Motor neuron (in vitro differentiated cells): ENCODE measurements at regions not wholly inside any gene's neighbourhood (a gene's known extent, or its start where the extent isn't known, plus 50 kb on each side); places are given as distances from the start of the nearest gene placed in this dataset.

Source experiments
- ATAC-seq, 8 experiments: fragments of 200-7000 bp; cut with Tn5 transposase; replicated peaks in 6 of 8; 2 replicates each; pipeline ENCODE4 v1.8.0; 2021; ENCODE audit warnings: mild to moderate bottlenecking in 8 of 8, moderate library complexity in 8 of 8
- H3K27ac ChIP-seq, 2 donors: fragments of 250-450 bp; sonication (Bioruptor Pico); 2 replicates each; pipeline ENCODE4 v1.9.0; 2021; ENCODE audit warnings: antibody characterized with exemption in 2 of 2, mild to moderate bottlenecking in 2 of 2, moderate library complexity in 1 of 2
- H3K4me1 ChIP-seq, 2 donors: fragments of 250-450 bp; sonication (Bioruptor Pico); replicated peaks in 1 of 2; 2 replicates each; pipeline ENCODE4 v1.6.1; 2021; ENCODE audit warnings: antibody characterized with exemption in 2 of 2, mild to moderate bottlenecking in 2 of 2, moderate library complexity in 1 of 2
- H3K4me3 ChIP-seq, 5 donors: fragments of 250-450 bp; sonication (Bioruptor Pico); 2 replicates each; pipeline ENCODE4 v1.9.0; 2021; ENCODE audit warnings: antibody characterized with exemption in 5 of 5, mild to moderate bottlenecking in 5 of 5, moderate library complexity in 4 of 5
- WGBS, 10 experiments: fragments of 450-650 bp; shearing (Covaris generic); methylation state at CpG; one replicate each; pipeline ENCODE4 v1.0.0; 2022; 5-methylcytosine and 5-hydroxymethylcytosine counted together
- in situ Hi-C, 9 experiments: fragments of 400-800 bp; cut with MboI; loops; one replicate each; pipeline ENCODE4 v1.15.0; 2021; ENCODE audit warnings: low sequenced_read_pairs in 9 of 9, low pct_unique_long_range_greater_than_20kb in 2 of 9; ENCODE audit not compliant: unreplicated experiment in 9 of 9

- Histone ChIP-seq H3K4me3 (no peak overlapping the region), H3K27ac (no peak overlapping the region), H3K4me1 (peaks cover 0 to 8% of the 10 kb centered on the region in 2 donors)
- WGBS, 10 experiments = 0 to 82% (median 60%) methylated on average over 1 to 2 of the region's 2 CpGs; no CpG with 5 or more reads in 1 of the 10 experiments
- peak in 6 of 8 experiments; percentile 29 to 92 (median 81) for ATAC-seq
- in situ Hi-C loops = no loop called here
Observed at GRCh38 chr9:82645600-82645999, 417.3 kb downstream of the RASEF start.

GRCh38 chr9:82650368-82650767, 412.6 kb downstream of the RASEF start:
- H3K4me1 ChIP-seq = peaks cover 0 to 7% of the 10 kb centered on the region in 2 donors
- in situ Hi-C loops = no loop called here
- H3K4me3 ChIP-seq = no peak overlapping the region
- 35 to 94% (median 84%) methylated on average over 2 to 3 of the region's 3 CpGs for WGBS, 10 experiments
- ATAC-seq = no peak
- H3K27ac ChIP-seq = no peak overlapping the region

DNA sequence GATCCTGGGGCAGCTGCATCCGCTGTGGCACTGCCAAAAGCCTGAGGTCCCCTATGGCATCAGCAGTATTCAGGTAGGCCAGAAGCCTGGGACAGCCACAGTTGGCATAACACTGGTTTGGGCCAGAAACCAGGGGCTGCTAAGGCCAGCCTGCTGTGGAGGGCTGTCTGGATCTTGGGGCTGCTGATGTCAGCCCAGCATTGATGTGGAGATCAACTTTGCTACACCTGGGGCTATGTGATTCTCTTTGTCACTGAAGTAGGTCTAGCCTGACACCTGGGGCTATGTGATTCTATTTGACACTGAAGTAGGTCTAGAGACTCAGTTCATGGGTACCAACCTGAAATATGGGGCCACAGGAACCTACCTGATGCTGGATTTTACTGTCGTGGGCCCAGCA, 411.5 kb downstream of the RASEF start:
- H3K27ac ChIP-seq = no peak overlapping the region
- in situ Hi-C loops = no loop called here
- no peak for ATAC-seq
- H3K4me3 ChIP-seq = no peak overlapping the region
- no peaks in the 10 kb centered on the region for H3K4me1 ChIP-seq
- 0 to 100% (median 71%) methylated on average over 1 of the region's 2 CpGs; no CpG with 5 or more reads in 5 of the 10 experiments for WGBS, 10 experiments

DNA sequence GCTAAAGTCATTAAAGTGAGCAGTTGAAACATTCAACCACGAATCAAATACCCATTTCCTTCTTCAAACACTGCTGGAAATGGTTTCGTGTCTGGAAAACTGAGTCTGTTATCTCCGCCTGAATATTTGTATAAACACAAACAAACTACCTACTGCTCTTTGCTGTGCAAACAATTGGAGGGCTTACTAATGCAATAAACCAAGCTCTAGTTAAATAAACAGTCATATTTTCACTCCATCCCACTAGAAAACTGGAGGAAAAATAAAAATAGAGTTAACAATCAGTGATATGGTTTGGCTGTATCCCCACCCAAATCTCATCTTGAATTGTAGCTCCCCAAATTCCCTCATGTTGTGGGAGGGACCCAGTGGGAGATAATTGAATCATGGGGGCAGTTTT, 397.6 kb downstream of the RASEF start:
- WGBS, 10 experiments = 8 to 100% (median 63%) methylated on average over 1 to 3 of the region's 3 CpGs; no CpG with 5 or more reads in 2 of the 10 experiments
- ATAC-seq = no peak
- Histone ChIP-seq H3K27ac (no peak overlapping the region), H3K4me3 (no peak overlapping the region), H3K4me1 (peaks cover 11 to 16% of the 10 kb centered on the region in 2 donors)
- in situ Hi-C loops = no loop called here

GRCh38 chr9:82668689-82669199, 394.2 kb downstream of the RASEF start:
- ATAC-seq = peak; percentile 41 to 98 (median 97)
- no peak overlapping the region for H3K4me3 ChIP-seq
- H3K4me1 ChIP-seq = peaks cover 12 to 22% of the 10 kb centered on the region in 2 donors
- 0 to 67% (median 20%) methylated on average over 1 to 5 of the region's 5 CpGs; no CpG with 5 or more reads in 3 of the 10 experiments for WGBS, 10 experiments
- in situ Hi-C loops = no loop called here
- no peak overlapping the region for H3K27ac ChIP-seq

- in situ Hi-C loops = no loop called here
- no peak for ATAC-seq
- H3K4me3 ChIP-seq = no peak overlapping the region
- no peak overlapping the region for H3K27ac ChIP-seq
- WGBS, 10 experiments = 49 to 100% (median 87%) methylated on average over 2 to 3 of the region's 3 CpGs; no CpG with 5 or more reads in 1 of the 10 experiments
- H3K4me1 ChIP-seq = peaks cover 24 to 35% of the 10 kb centered on the region in 2 donors
Observed at GRCh38 chr9:82670000-82670399, 392.9 kb downstream of the RASEF start.

GRCh38 chr9:82670726-82671125, 392.2 kb downstream of the RASEF start:
- in situ Hi-C loops = no loop called here
- Histone ChIP-seq H3K4me3 (no peak overlapping the region), H3K27ac (no peak overlapping the region), H3K4me1 (peaks cover 25 to 42% of the 10 kb centered on the region in 2 donors)
- ATAC-seq = no peak
- WGBS, 10 experiments = 50 to 100% (median 86%) methylated on average over 1 of the region's 1 CpG; no CpG with 5 or more reads in 2 of the 10 experiments

DNA sequence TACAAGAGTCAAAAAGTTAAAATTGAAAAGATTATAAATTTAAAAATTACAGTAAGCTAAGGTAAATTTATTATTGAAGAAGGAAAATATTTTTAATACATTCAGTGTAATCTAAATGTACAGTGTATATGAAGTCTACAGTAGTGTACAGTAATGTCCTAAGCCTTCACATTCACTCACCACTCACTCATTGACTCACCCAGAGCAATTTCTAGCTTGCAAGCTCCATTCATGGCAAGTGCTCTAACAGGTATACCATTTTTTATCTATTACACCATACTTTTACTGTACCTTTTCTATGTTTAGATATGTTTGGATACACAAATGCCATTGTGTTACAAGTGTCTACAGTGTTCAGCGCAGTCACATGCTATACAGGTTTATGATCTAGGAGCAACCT, 389.7 kb downstream of the RASEF start:
- WGBS, 10 experiments = 20 to 100% (median 100%) methylated on average over 1 of the region's 1 CpG; no CpG with 5 or more reads in 5 of the 10 experiments
- Histone ChIP-seq H3K27ac (no peak overlapping the region), H3K4me1 (peaks cover 23 to 44% of the 10 kb centered on the region in 2 donors), H3K4me3 (no peak overlapping the region)
- in situ Hi-C loops = no loop called here
- ATAC-seq = no peak

GRCh38 chr9:82673919-82674318, 389.0 kb downstream of the RASEF start:
- WGBS, 10 experiments = 0 to 67% (median 33%) methylated on average over 1 to 3 of the region's 3 CpGs; no CpG with 5 or more reads in 1 of the 10 experiments
- peak in 7 of 8 experiments; percentile 73 to 95 (median 85) for ATAC-seq
- Histone ChIP-seq H3K27ac (peak overlapping the region in 1 of 2 donors; percentile 20), H3K4me3 (no peak overlapping the region), H3K4me1 (peaks cover 20 to 37% of the 10 kb centered on the region in 2 donors)
- in situ Hi-C loops = no loop called here

- H3K4me1 ChIP-seq = peaks cover 19 to 43% of the 10 kb centered on the region in 2 donors
- no peak overlapping the region for H3K27ac ChIP-seq
- no peak for ATAC-seq
- no peak overlapping the region for H3K4me3 ChIP-seq
- WGBS, 10 experiments = 30 to 96% (median 70%) methylated on average over 2 to 4 of the region's 4 CpGs; no CpG with 5 or more reads in 1 of the 10 experiments
- in situ Hi-C loops = no loop called here
Observed at GRCh38 chr9:82675102-82675501, 387.8 kb downstream of the RASEF start.

GRCh38 chr9:82675605-82676004, 387.3 kb downstream of the RASEF start:
- WGBS, 10 experiments = 14 to 100% (median 71%) methylated on average over 1 to 2 of the region's 2 CpGs; no CpG with 5 or more reads in 1 of the 10 experiments
- no peak for ATAC-seq
- Histone ChIP-seq H3K4me3 (no peak overlapping the region), H3K27ac (no peak overlapping the region), H3K4me1 (peaks cover 24 to 46% of the 10 kb centered on the region in 2 donors)
- in situ Hi-C loops = no loop called here

GRCh38 chr9:82677086-82677485, 385.9 kb downstream of the RASEF start:
- peaks cover 24 to 46% of the 10 kb centered on the region in 2 donors for H3K4me1 ChIP-seq
- no peak overlapping the region for H3K27ac ChIP-seq
- in situ Hi-C loops = no loop called here
- ATAC-seq = peak in 2 of 8 experiments; percentile 23 to 28
- WGBS, 10 experiments = 0 to 100% (median 29%) methylated on average over 1 of the region's 1 CpG; no CpG with 5 or more reads in 5 of the 10 experiments
- no peak overlapping the region for H3K4me3 ChIP-seq

DNA sequence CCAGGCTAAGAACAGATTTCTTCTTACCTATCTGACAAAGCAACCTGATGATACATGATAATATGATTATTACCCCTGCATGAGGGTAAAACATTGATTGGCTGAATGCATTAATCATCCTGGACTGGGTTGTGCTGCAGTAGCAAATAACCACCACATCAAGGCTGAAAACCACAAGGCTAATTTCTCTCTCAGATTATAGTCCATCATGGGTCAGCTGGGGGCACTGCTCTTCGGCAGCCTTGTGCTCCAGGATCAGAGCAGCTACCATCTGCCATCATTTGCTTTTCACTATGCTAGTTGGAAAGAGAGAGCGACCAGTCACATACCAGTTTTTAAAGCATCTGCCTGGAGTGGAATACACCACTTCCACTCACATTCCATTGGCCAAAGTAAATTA, 383.5 kb downstream of the RASEF start:
- in situ Hi-C loops = no loop called here
- WGBS, 10 experiments = 0 to 100% (median 70%) methylated on average over 1 to 2 of the region's 2 CpGs; no CpG with 5 or more reads in 5 of the 10 experiments
- peaks cover 17 to 33% of the 10 kb centered on the region in 2 donors for H3K4me1 ChIP-seq
- peak in 5 of 8 experiments; percentile 33 to 79 (median 54) for ATAC-seq
- no peak overlapping the region for H3K4me3 ChIP-seq
- no peak overlapping the region for H3K27ac ChIP-seq
